GM23338 (cell line): ENCODE measurements at regions not wholly inside any gene's neighbourhood (a gene's known extent, or its start where the extent isn't known, plus 50 kb on each side); places are given as distances from the start of the nearest gene placed in this dataset.

Experiments
- ATAC-seq: fragments of 200-7000 bp; cut with Tn5 transposase; 3 replicates; pipeline ENCODE4 v1.9.1; 2020
- DNase-seq: peaks from one replicate; pipeline ENCODE4 v3.0.0-alpha.2; 2015; ENCODE audit warnings: low spot score
- H2AFZ ChIP-seq: fragments of 200-600 bp; sonication (generic); 2 replicates; pipeline ENCODE4 v1.8.0; 2016; ENCODE audit warnings: antibody characterized with exemption, mild to moderate bottlenecking, moderate library complexity
- H3F3A ChIP-seq: fragments of 200-600 bp; sonication (generic); replicated peaks from 2 replicates; pipeline ENCODE4 v1.8.0; 2017; ENCODE audit warnings: antibody characterized with exemption, mixed run types, low read depth
- H3K27ac ChIP-seq: fragments of 200-600 bp; sonication (generic); 2 replicates; pipeline ENCODE4 v1.6.1; 2016; ENCODE audit warnings: low read depth
- H3K27me3 ChIP-seq: fragments of 200-600 bp; sonication (generic); 2 replicates; pipeline ENCODE4 v1.8.0; 2016; ENCODE audit warnings: mild to moderate bottlenecking, mixed run types, moderate library complexity; ENCODE audit not compliant: insufficient read depth
- H3K36me3 ChIP-seq: fragments of 200-600 bp; sonication (generic); 2 replicates; pipeline ENCODE4 v1.8.0; 2016; ENCODE audit warnings: mild to moderate bottlenecking; ENCODE audit not compliant: insufficient read depth
- H3K4me1 ChIP-seq: fragments of 200-600 bp; sonication (generic); 2 replicates; pipeline ENCODE4 v1.8.0; 2016; ENCODE audit warnings: mild to moderate bottlenecking, moderate library complexity; ENCODE audit not compliant: insufficient read depth
- H3K4me2 ChIP-seq: fragments of 200-600 bp; sonication (generic); 2 replicates; pipeline ENCODE4 v1.7.1; 2017; ENCODE audit warnings: mixed run types
- H3K4me3 ChIP-seq: fragments of 200-600 bp; sonication (generic); 2 replicates; pipeline ENCODE4 v1.6.1; 2016; ENCODE audit warnings: mixed run types
- H3K79me2 ChIP-seq: fragments of 200-600 bp; sonication (generic); replicated peaks from 2 replicates; pipeline ENCODE4 v1.8.0; 2017; ENCODE audit warnings: mild to moderate bottlenecking; ENCODE audit not compliant: insufficient read depth
- H3K9me2 ChIP-seq: fragments of 200-600 bp; sonication (generic); 2 replicates; pipeline ENCODE4 v1.8.0; 2017; ENCODE audit not compliant: insufficient read depth
- H4K20me1 ChIP-seq: fragments of 200-600 bp; sonication (generic); replicated peaks from 2 replicates; pipeline ENCODE4 v1.8.0; 2017; ENCODE audit warnings: mild to moderate bottlenecking; ENCODE audit not compliant: insufficient read depth
- H3K27ac Mint-ChIP-seq: 2 replicates; pipeline ENCODE4 v1.8.0; 2020; ENCODE audit warnings: inconsistent platforms, mild to moderate bottlenecking, moderate library complexity, mixed read lengths
- H3K27me3 Mint-ChIP-seq: 3 replicates; pipeline ENCODE4 v1.8.0; 2022; ENCODE audit warnings: low read depth, mild to moderate bottlenecking, moderate library complexity, mixed read lengths, inconsistent platforms; ENCODE audit not compliant: insufficient read depth, poor library complexity
- H3K36me3 Mint-ChIP-seq: 3 replicates; pipeline ENCODE4 v1.8.0; 2021; ENCODE audit warnings: low read depth, mild to moderate bottlenecking, inconsistent platforms, moderate library complexity, mixed read lengths
- H3K4me1 Mint-ChIP-seq: 3 replicates; pipeline ENCODE4 v1.8.0; 2020; ENCODE audit warnings: mild to moderate bottlenecking, inconsistent platforms, mixed read lengths
- H3K4me3 Mint-ChIP-seq: 3 replicates; pipeline ENCODE4 v1.8.0; 2021; ENCODE audit warnings: moderate library complexity, mild to moderate bottlenecking, inconsistent platforms, mixed read lengths
- H3K9me3 Mint-ChIP-seq: 3 replicates; pipeline ENCODE4 v1.8.0; 2020; ENCODE audit warnings: moderate library complexity, mild to moderate bottlenecking, inconsistent platforms, mixed read lengths
- CREB1 ChIP-seq: fragments of 250-450 bp; sonication (Bioruptor Pico); IDR thresholded peaks from 2 replicates; pipeline ENCODE4 v1.5.0; 2020; ENCODE audit warnings: low read depth, mild to moderate bottlenecking, moderate library complexity
- ETS1 ChIP-seq: IDR thresholded peaks from 2 replicates; pipeline ENCODE4 v1.6.1; 2016; ENCODE audit warnings: antibody characterized with exemption
- EZH2 ChIP-seq: fragments of 200-600 bp; sonication (generic); IDR thresholded peaks from one replicate; pipeline ENCODE4 v1.8.0; 2017; ENCODE audit warnings: antibody characterized with exemption, mild to moderate bottlenecking, low read depth; ENCODE audit not compliant: unreplicated experiment
- EZH2phosphoT487 ChIP-seq: fragments of 200-600 bp; sonication (generic); IDR thresholded peaks from one replicate; pipeline ENCODE4 v1.8.1; 2018; ENCODE audit warnings: antibody characterized with exemption; ENCODE audit not compliant: unreplicated experiment
- NANOG ChIP-seq: IDR thresholded peaks from 2 replicates; pipeline ENCODE4 v1.6.1; 2016; ENCODE audit warnings: antibody characterized with exemption, borderline replicate concordance
- STAT1 ChIP-seq: IDR thresholded peaks from one replicate; pipeline ENCODE4 v1.6.1; 2016; ENCODE audit warnings: antibody characterized with exemption; ENCODE audit not compliant: unreplicated experiment
- ZNF462 ChIP-seq: fragments of 250-450 bp; sonication (Bioruptor Pico); IDR thresholded peaks from 2 replicates; pipeline ENCODE4 v1.5.0; 2020; ENCODE audit warnings: mild to moderate bottlenecking, moderate library complexity
- TF ChIP-seq, protein P1 (sequence below), 2 experiments: fragments of 200-600 bp in 1 of 2; sonication (generic) in 1 of 2; conservative IDR thresholded peaks; 2 replicates each; pipeline versions ENCODE4 v1.5.1 to v1.6.1; 2016 to 2017; ENCODE audit warnings: antibody characterized with exemption in 2 of 2, low read depth in 2 of 2, mild to moderate bottlenecking in 2 of 2, moderate library complexity in 1 of 2

GRCh38 chr2:195337597-195337996 lies 319.4 kb upstream of the SLC39A10 start (continued):
- TF ChIP-seq ZNF462 (CRISPR knock-in tag) = no peak
- no peak for TF ChIP-seq EZH2phosphoT487
- TF ChIP-seq ETS1 = no peak
- no peak for TF ChIP-seq STAT1

DNA sequence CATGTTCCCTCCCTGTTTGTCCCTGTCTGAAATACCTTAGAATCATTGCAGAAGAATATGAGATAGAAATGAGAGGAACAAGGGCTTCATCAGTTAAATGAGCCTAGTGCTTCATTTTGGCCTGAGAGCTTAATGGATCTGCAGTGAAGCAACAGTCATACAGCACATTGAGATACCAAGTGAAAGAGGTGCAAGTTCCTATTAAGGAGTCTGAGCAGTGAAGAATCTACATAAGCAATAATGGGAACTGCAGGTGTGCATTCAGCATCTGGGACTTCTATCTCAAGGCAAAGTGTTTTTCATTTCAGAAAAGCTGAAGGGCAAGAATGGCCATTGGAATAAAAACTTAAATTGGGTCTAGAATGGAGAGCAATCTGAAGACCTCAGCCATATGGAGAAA lies 323.2 kb upstream of the SLC39A10 start:
- no peaks in the 10 kb centered on the region for H3K27me3 ChIP-seq
- TF ChIP-seq CREB1 (CRISPR knock-in tag) (no peak), EZH2 (no peak), STAT1 (no peak), NANOG (no peak)
- TF ChIP-seq, protein P1, sequence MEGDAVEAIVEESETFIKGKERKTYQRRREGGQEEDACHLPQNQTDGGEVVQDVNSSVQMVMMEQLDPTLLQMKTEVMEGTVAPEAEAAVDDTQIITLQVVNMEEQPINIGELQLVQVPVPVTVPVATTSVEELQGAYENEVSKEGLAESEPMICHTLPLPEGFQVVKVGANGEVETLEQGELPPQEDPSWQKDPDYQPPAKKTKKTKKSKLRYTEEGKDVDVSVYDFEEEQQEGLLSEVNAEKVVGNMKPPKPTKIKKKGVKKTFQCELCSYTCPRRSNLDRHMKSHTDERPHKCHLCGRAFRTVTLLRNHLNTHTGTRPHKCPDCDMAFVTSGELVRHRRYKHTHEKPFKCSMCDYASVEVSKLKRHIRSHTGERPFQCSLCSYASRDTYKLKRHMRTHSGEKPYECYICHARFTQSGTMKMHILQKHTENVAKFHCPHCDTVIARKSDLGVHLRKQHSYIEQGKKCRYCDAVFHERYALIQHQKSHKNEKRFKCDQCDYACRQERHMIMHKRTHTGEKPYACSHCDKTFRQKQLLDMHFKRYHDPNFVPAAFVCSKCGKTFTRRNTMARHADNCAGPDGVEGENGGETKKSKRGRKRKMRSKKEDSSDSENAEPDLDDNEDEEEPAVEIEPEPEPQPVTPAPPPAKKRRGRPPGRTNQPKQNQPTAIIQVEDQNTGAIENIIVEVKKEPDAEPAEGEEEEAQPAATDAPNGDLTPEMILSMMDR (conservative IDR thresholded peaks at IDR 0.05; ENCODE audit: low read depth in 2 of 2) = no peak

More for the DNA sequence above, 323.2 kb upstream of the SLC39A10 start:
- peaks cover 8% of the 10 kb centered on the region for H3K27me3 Mint-ChIP-seq
- no peaks in the 10 kb centered on the region; the same call in 2 of the 3 replicates for H3K4me1 Mint-ChIP-seq
- H3K4me1 ChIP-seq = no peaks in the 10 kb centered on the region
- no peaks in the 10 kb centered on the region for H3K36me3 Mint-ChIP-seq
- DNase-seq (no peak), ATAC-seq (no peak)
- H3K4me3 ChIP-seq = no peak overlapping the region
- no peak overlapping the region for H3K4me2 ChIP-seq
- no peaks in the 10 kb centered on the region for H3F3A ChIP-seq
- no peaks in the 10 kb centered on the region; the same call in 1 of the 2 replicates for H3K9me2 ChIP-seq
- no peak overlapping the region for H3K4me3 Mint-ChIP-seq
- no peak overlapping the region for H3K27ac Mint-ChIP-seq
- H3K27ac ChIP-seq = no peak overlapping the region
- no peak overlapping the region for H2AFZ ChIP-seq
- no peaks in the 10 kb centered on the region for H3K79me2 ChIP-seq
- H4K20me1 ChIP-seq = no peaks in the 10 kb centered on the region
- peaks cover 5% of the 10 kb centered on the region; the same call in 2 of the 3 replicates for H3K9me3 Mint-ChIP-seq
- H3K36me3 ChIP-seq = no peaks in the 10 kb centered on the region
